ENCODE measurements at regions not wholly inside any gene's neighbourhood (a gene's known extent, or its start where the extent isn't known, plus 50 kb on each side); places are given as distances from the start of the nearest gene placed in this dataset.
A peak's percentile ranks its signal among the peaks of the same experiment; 100 is the strongest.

GRCh38 chr5:142259758-142260157 is 65.1 kb downstream of the SPRY4 start:
- Histone ChIP-seq H3K36me3 (no peaks in the 10 kb centered on the region), H3K4me1 (no peaks in the 10 kb centered on the region), H3K27me3 (no peaks in the 10 kb centered on the region), H3K4me3 (no peak overlapping the region), H3K9me3 (no peaks in the 10 kb centered on the region), H3K27ac (no peak overlapping the region)
- TF ChIP-seq EP300 (IDR thresholded peaks at IDR 0.05) = no peak
- no peak for TF ChIP-seq POLR2AphosphoS5 (IDR thresholded peaks at IDR 0.05)
- TF ChIP-seq, protein P1, sequence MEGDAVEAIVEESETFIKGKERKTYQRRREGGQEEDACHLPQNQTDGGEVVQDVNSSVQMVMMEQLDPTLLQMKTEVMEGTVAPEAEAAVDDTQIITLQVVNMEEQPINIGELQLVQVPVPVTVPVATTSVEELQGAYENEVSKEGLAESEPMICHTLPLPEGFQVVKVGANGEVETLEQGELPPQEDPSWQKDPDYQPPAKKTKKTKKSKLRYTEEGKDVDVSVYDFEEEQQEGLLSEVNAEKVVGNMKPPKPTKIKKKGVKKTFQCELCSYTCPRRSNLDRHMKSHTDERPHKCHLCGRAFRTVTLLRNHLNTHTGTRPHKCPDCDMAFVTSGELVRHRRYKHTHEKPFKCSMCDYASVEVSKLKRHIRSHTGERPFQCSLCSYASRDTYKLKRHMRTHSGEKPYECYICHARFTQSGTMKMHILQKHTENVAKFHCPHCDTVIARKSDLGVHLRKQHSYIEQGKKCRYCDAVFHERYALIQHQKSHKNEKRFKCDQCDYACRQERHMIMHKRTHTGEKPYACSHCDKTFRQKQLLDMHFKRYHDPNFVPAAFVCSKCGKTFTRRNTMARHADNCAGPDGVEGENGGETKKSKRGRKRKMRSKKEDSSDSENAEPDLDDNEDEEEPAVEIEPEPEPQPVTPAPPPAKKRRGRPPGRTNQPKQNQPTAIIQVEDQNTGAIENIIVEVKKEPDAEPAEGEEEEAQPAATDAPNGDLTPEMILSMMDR (IDR thresholded peaks at IDR 0.05) = no peak
- TF ChIP-seq POLR2A (IDR thresholded peaks at IDR 0.05) = no peak
- no peak for DNase-seq
- WGBS, 5 donors = 86 to 95% (median 91%) methylated on average over 3 of the region's 3 CpGs
- intact Hi-C loops (cut with DNase I; ENCODE audit: low total_unique reads) = no loop called here

DNA sequence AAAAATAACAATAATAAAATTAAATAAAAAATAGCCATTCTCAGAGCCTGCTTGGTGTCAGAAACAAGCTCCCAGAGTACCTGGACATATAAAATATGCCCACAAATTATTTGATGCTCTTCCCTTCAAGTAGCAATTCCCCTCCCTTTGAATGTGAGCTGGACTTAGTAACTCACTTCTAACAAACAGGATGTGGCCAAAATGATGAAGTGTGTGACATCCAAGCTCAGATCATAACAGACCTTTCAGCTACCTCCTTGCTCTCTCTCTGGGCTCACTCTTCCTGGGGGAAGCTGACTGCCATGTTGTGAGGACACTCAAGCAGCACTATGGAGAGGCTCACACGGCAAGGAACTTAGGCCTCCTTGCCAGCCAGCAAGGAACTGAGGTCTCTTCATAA is 69.0 kb downstream of the SPRY4 start:
- 89 to 100% (median 94%) methylated on average over 1 of the region's 1 CpG; no CpG with 5 or more reads in 1 of the 5 donors for WGBS, 5 donors
- no peak overlapping the region for H3K4me3 ChIP-seq
- no peak for DNase-seq
- no peaks in the 10 kb centered on the region for H3K27me3 ChIP-seq
- H3K9me3 ChIP-seq = no peaks in the 10 kb centered on the region
- intact Hi-C loops (cut with DNase I; ENCODE audit: low total_unique reads) = no loop called here
- no peak overlapping the region for H3K27ac ChIP-seq
- TF ChIP-seq, protein P1 (IDR thresholded peaks at IDR 0.05) = no peak
- TF ChIP-seq POLR2A (IDR thresholded peaks at IDR 0.05) (no peak), POLR2AphosphoS5 (IDR thresholded peaks at IDR 0.05) (no peak), EP300 (IDR thresholded peaks at IDR 0.05) (no peak)
- H3K4me1 ChIP-seq = no peaks in the 10 kb centered on the region
- no peaks in the 10 kb centered on the region for H3K36me3 ChIP-seq

DNA sequence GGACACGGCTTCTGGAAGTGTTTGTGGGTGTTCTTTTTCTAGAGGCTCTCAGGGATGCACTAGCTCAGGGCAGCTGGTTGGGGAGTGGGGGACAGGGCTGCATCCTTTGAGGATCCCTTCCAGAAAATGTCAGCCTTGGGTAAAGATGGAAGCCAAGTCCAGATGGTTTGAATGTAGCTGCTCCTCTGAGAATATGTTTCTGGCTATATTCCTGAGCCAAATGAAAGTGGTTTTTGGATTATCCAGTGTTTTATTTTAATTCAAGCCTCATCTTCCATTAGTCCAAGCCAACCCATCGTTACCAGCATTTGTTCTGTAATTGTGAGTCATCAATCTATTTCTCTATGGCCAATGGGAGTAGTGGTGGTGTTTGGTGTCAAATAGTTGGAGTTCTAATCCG is 70.4 kb downstream of the SPRY4 start:
- Histone ChIP-seq H3K27ac (peak overlapping the region in 1 of 5 donors; percentile 13), H3K4me3 (no peak overlapping the region), H3K9me3 (no peaks in the 10 kb centered on the region), H3K27me3 (no peaks in the 10 kb centered on the region), H3K36me3 (no peaks in the 10 kb centered on the region), H3K4me1 (peaks cover 0 to 7% (median 3%) of the 10 kb centered on the region in 4 donors)
- no peak for DNase-seq
- intact Hi-C loops (cut with DNase I; ENCODE audit: low total_unique reads) = no loop called here
- TF ChIP-seq POLR2AphosphoS5 (IDR thresholded peaks at IDR 0.05) = no peak
- TF ChIP-seq EP300 (IDR thresholded peaks at IDR 0.05) = no peak
- TF ChIP-seq, protein P1 (IDR thresholded peaks at IDR 0.05) = no peak
- no peak for TF ChIP-seq POLR2A (IDR thresholded peaks at IDR 0.05)
- 57 to 79% (median 69%) methylated on average over 3 of the region's 3 CpGs for WGBS, 5 donors

GRCh38 chr5:142253938-142254337 is 70.9 kb downstream of the SPRY4 start:
- intact Hi-C loops (cut with DNase I; ENCODE audit: low total_unique reads) = no loop called here
- Histone ChIP-seq H3K4me1 (peaks cover 0 to 12% (median 8%) of the 10 kb centered on the region in 4 donors), H3K9me3 (no peaks in the 10 kb centered on the region), H3K27ac (peak overlapping the region in 1 of 5 donors; percentile 27), H3K36me3 (no peaks in the 10 kb centered on the region), H3K4me3 (no peak overlapping the region), H3K27me3 (no peaks in the 10 kb centered on the region)
- TF ChIP-seq, protein P1 (IDR thresholded peaks at IDR 0.05) = no peak
- DNase-seq = no peak
- 68 to 81% (median 74%) methylated on average over 10 of the region's 10 CpGs for WGBS, 5 donors

Data from stomach (tissue), 8 donors.